Cardiac fibroblast (primary cell): ENCODE measurements at regions not wholly inside any gene's neighbourhood (a gene's known extent, or its start where the extent isn't known, plus 50 kb on each side); places are given as distances from the start of the nearest gene placed in this dataset.

Experiments used
- DNase-seq, 2 donors: peaks; one replicate each; pipeline versions ENCODE4 v3.0.0 to v3.0.0-alpha.2; 2010; ENCODE audit warnings: low read depth in 2 of 2
- H3K4me3 ChIP-seq, 2 donors: replicated peaks in 1 of 2; 1 replicate in 1 of 2; 2 replicates in 1 of 2; pipeline ENCODE4 v1.5.1; 2011; ENCODE audit warnings: low read depth in 2 of 2, low read length in 2 of 2, mild to moderate bottlenecking in 2 of 2, moderate library complexity in 1 of 2
- TF ChIP-seq, protein P1 (sequence below): IDR thresholded peaks from one replicate; pipeline ENCODE4 v1.5.1; 2011; ENCODE audit warnings: low read depth, mild to moderate bottlenecking, low read length, inconsistent platforms

DNA sequence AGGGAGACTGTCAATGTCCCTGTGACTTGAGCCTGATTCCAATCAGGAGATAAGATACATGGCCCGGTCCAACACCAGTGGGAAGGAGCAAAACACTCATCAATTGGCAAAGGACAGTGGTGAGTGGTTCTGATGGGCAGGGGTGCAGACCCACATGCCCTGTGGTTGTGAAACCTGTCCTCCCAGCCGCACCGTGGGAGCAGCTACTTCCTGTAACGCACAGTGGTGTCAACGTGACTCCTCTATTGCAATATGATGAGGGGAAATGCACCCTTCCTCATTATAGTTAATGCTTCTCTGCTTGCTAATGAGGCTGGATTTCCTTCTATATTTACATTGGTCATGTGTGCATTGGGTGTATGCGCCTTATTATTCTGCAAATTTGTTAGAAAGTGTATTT lies 223.0 kb downstream of the IRX1 start:
- DNase-seq = no peak
- TF ChIP-seq, protein P1, sequence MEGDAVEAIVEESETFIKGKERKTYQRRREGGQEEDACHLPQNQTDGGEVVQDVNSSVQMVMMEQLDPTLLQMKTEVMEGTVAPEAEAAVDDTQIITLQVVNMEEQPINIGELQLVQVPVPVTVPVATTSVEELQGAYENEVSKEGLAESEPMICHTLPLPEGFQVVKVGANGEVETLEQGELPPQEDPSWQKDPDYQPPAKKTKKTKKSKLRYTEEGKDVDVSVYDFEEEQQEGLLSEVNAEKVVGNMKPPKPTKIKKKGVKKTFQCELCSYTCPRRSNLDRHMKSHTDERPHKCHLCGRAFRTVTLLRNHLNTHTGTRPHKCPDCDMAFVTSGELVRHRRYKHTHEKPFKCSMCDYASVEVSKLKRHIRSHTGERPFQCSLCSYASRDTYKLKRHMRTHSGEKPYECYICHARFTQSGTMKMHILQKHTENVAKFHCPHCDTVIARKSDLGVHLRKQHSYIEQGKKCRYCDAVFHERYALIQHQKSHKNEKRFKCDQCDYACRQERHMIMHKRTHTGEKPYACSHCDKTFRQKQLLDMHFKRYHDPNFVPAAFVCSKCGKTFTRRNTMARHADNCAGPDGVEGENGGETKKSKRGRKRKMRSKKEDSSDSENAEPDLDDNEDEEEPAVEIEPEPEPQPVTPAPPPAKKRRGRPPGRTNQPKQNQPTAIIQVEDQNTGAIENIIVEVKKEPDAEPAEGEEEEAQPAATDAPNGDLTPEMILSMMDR = no peak
- no peak overlapping the region for H3K4me3 ChIP-seq

DNA sequence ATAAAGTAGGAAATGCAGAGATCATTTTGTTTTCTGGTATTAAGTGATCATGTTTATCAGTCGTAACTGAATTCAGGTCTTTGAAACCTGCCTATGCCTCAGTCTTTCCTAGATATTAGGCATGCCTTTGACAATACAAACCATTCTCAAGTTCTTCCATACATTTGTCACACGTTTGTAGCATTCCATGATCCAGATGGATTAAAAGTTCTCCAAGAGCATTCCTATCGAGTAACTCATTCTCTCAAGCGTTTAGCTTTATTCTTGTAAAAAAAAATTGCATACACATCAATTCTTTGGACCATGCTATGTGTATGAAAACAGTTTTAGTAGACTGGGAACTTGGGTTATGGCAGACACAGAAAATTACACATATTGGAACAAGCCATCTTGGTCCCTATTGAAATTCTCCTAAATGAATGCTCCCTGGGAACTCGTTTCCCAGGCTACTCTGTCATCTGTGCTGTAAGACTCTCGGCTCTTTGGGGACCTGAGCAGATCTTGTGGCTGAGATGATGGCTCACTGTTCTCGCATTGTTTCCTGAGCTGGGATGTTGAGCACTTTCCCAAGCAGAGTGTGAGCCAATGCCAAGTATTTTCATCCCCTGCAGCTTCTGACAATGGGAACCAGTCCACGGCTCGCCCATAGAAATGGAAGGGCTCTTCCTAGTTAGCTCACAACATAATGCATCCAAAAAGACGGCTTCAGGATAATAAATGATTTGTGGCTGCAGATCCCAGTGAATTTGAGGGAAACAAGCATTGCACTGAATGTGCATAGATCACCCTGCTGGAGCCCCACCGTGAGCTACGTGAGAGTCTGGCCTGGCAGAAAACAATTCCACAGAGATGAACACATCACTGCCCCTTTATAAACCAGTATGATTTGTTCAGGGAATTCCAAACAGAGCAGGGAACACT lies 230.2 kb downstream of the IRX1 start:
- no peak for DNase-seq
- H3K4me3 ChIP-seq = no peak overlapping the region
- TF ChIP-seq, protein P1 = no peak

DNA sequence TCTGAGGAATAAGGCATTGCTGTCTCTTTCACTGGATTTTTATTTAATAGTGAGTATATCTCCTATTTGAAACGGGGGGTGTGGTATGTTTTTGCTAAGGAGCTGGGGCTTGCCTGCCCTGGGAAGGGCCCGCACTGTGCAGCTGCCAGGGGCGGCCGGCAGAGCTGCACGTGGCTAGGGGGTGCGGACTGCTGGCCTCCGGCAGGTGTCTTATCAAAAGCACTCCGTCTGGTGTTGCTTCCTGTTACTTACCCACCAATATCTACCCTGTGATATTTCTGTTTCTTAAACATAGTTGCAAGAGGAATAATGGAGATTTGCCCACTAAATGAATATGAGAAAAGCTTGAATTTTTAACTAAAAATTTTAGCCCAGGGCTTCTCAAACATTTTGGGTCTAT lies 232.0 kb downstream of the IRX1 start:
- no peak for DNase-seq

DNA sequence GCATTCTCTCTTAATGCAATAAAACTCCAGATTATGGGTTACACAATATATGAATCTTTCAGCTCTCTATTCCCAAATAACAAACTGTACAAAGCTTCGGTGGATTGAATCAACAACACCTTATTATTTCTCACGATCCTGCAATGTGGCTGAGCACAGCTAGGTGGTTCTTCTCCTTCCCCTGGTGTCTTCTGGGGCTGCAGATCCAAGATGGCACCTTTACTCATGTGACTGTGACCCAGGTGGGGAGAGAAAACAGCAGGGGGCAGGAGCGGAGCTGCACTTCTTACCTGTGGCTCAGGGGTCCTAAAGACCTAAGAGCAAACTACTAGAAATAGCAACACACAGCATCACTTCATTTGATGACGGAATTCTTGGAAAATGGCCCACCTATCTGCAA lies 233.1 kb downstream of the IRX1 start:
- TF ChIP-seq, protein P1 = no peak
- H3K4me3 ChIP-seq = no peak overlapping the region
- no peak for DNase-seq

More for the DNA sequence above, 232.0 kb downstream of the IRX1 start:
- H3K4me3 ChIP-seq = no peak overlapping the region
- TF ChIP-seq, protein P1 = no peak

DNA sequence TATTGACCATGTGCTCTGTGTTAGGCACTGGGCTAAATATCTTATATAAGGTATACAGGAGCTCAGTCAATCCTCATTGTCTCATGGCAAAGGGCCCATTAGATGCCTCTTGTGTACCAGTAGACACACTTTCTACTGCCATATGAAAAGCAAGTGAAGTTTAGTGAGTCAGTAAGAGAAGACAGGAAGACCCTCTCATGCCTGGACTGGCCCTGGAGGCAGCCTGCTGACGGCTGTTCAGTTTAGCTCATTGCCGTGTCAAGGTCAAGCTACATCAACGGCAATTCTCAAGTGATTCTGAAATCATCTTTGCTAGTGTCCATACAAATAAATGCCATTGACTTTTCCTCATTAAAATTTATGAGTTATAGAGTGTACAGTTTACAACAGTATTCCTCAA lies 237.9 kb downstream of the IRX1 start:
- no peak for DNase-seq
- TF ChIP-seq, protein P1 = no peak
- no peak overlapping the region for H3K4me3 ChIP-seq

DNA sequence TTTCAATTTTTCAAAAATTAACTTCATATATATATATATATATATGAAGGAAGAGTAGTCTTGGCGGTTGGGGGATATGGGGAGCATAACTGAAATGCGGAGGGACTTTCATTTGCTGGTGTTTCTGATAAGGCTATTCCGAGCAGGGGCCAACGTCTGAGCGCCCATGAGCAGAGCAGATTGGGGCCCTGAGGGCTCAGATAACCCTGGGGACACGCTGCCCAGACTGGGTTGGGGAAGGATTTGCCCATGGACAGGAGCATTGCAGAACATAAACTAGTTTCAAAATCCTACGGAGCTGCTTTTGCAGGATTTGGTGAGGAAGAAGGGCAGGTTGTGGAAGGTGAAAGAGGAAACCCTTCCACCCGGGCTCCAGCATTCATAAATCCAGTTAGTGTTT lies 240.2 kb downstream of the IRX1 start:
- TF ChIP-seq, protein P1 = no peak
- no peak overlapping the region for H3K4me3 ChIP-seq
- no peak for DNase-seq
